H1 (cell line): ENCODE measurements at regions not wholly inside any gene's neighbourhood (a gene's known extent, or its start where the extent isn't known, plus 50 kb on each side); places are given as distances from the start of the nearest gene placed in this dataset.

Experiments used
- CTCF ChIA-PET: fragments of 300-600 bp; sonication (Branson Sonifier 250); formaldehyde crosslinking; loops from one replicate; lab custom pipeline; 2021; ENCODE audit not compliant: partially characterized antibody; lab: Charles Lee
- POLR2A ChIA-PET: fragments of 300-600 bp; sonication (Branson Sonifier 250); formaldehyde crosslinking; loops from one replicate; lab custom pipeline; 2021; ENCODE audit warnings: inconsistent platforms; ENCODE audit not compliant: partially characterized antibody; lab: Charles Lee
- DNase-seq, 2 experiments: peaks; one replicate each; pipeline versions ENCODE4 v3.0.0 to v3.0.0-alpha.2; 2010 to 2022; ENCODE audit warnings: low spot score in 2 of 2, low read depth in 1 of 2, mixed read lengths in 1 of 2
- FAIRE-seq: peaks from 2 replicates; lab custom pipeline; 2011; peaks lifted over from hg19 to GRCh38; lab: Jason Lieb, UNC
- H2AFZ ChIP-seq: 2 replicates; pipeline ENCODE4 v1.8.1; 2012; ENCODE audit warnings: low read length, inconsistent platforms
- H2AK5ac ChIP-seq: 2 replicates; pipeline ENCODE4 v1.6.1; 2013; ENCODE audit warnings: low read depth, low read length
- H2BK120ac ChIP-seq: replicated peaks from 2 replicates; pipeline ENCODE3; 2013; ENCODE audit warnings: low read depth, low read length, inconsistent platforms
- H2BK12ac ChIP-seq: 2 replicates; pipeline ENCODE4 v1.6.1; 2013; ENCODE audit warnings: low read depth, low read length
- H2BK15ac ChIP-seq: 2 replicates; pipeline ENCODE4 v1.6.1; 2013; ENCODE audit warnings: low read length
- H2BK20ac ChIP-seq: 2 replicates; pipeline ENCODE4 v1.6.1; 2013; ENCODE audit warnings: low read length
- H2BK5ac ChIP-seq: 2 replicates; pipeline ENCODE4 v1.6.1; 2013; ENCODE audit warnings: low read depth, low read length
- H3K14ac ChIP-seq: 2 replicates; pipeline ENCODE4 v1.6.1; 2013; ENCODE audit warnings: inconsistent platforms; ENCODE audit not compliant: insufficient read length
- H3K18ac ChIP-seq: 2 replicates; pipeline ENCODE4 v1.6.1; 2013; ENCODE audit warnings: low read length; ENCODE audit errors: extremely low read depth
- H3K23ac ChIP-seq: 2 replicates; pipeline ENCODE4 v1.6.1; 2013; ENCODE audit warnings: inconsistent platforms; ENCODE audit not compliant: insufficient read length
- H3K23me2 ChIP-seq: 2 replicates; pipeline ENCODE4 v1.6.1; 2013; ENCODE audit warnings: low read depth, low read length
- H3K27ac ChIP-seq: 2 replicates; pipeline ENCODE4 v1.6.1; 2011; ENCODE audit warnings: low read depth, low read length, inconsistent platforms
- H3K27me3 ChIP-seq, 4 experiments: replicated peaks in 1 of 4; 1 replicate in 1 of 4; 2 replicates in 3 of 4; pipeline versions ENCODE4 v1.6.1 to v1.8.1; 2011 to 2013; ENCODE audit warnings: low read length in 3 of 4, mild to moderate bottlenecking in 3 of 4, inconsistent platforms in 2 of 4, mixed read lengths in 2 of 4, moderate library complexity in 1 of 4; ENCODE audit not compliant: control insufficient read depth in 3 of 4, insufficient read depth in 3 of 4; ENCODE audit errors: extremely low read depth in 1 of 4
- H3K36me3 ChIP-seq, 4 experiments: 2 replicates each; pipeline versions ENCODE4 v1.6.1 to v1.8.1; 2011 to 2013; ENCODE audit warnings: mild to moderate bottlenecking in 4 of 4, low read length in 3 of 4, moderate library complexity in 2 of 4, control low read depth in 1 of 4, inconsistent platforms in 1 of 4; ENCODE audit not compliant: insufficient read depth in 4 of 4, control insufficient read depth in 2 of 4
- H3K4ac ChIP-seq: replicated peaks from 2 replicates; pipeline ENCODE3; 2013; ENCODE audit warnings: low read length, low read depth, mixed read lengths, inconsistent platforms; ENCODE audit not compliant: insufficient read length
- H3K4me1 ChIP-seq, 4 experiments: replicated peaks in 1 of 4; 1 replicate in 1 of 4; 2 replicates in 3 of 4; pipeline versions ENCODE4 v1.6.1 to v1.8.1; 2011 to 2013; ENCODE audit warnings: low read length in 3 of 4, inconsistent platforms in 2 of 4, mixed read lengths in 1 of 4; ENCODE audit not compliant: insufficient read depth in 4 of 4, control insufficient read depth in 3 of 4
- H3K4me2 ChIP-seq, 2 experiments: 2 replicates each; pipeline versions ENCODE4 v1.6.1 to v1.8.1; 2011 to 2013; ENCODE audit warnings: low read depth in 2 of 2, low read length in 2 of 2, control low read depth in 1 of 2, inconsistent platforms in 1 of 2, mild to moderate bottlenecking in 1 of 2; ENCODE audit not compliant: insufficient read depth in 1 of 2
- H3K4me3 ChIP-seq, 4 experiments: fragments of 200-600, 300-600 bp in 1 of 4; sonication (generic), shearing (Covaris generic), sonication (Bioruptor Twin) in 1 of 4; 2 replicates each; pipeline versions ENCODE4 v1.5.1 to v1.8.1; 2011 to 2016; ENCODE audit warnings: low read length in 4 of 4, low read depth in 3 of 4, control low read depth in 2 of 4, inconsistent platforms in 2 of 4, mild to moderate bottlenecking in 2 of 4, mixed read lengths in 1 of 4, moderate library complexity in 1 of 4; ENCODE audit not compliant: insufficient read depth in 2 of 4; ENCODE audit errors: extremely low read depth in 1 of 4
- H3K56ac ChIP-seq: replicated peaks from 2 replicates; pipeline ENCODE3; 2013; ENCODE audit warnings: low read depth, mild to moderate bottlenecking, mixed read lengths, low read length, inconsistent platforms; ENCODE audit not compliant: insufficient read length
- H3K79me1 ChIP-seq: 2 replicates; pipeline ENCODE4 v1.6.1; 2013; ENCODE audit warnings: low read depth, low read length, control low read depth
- H3K79me2 ChIP-seq, 2 experiments: 2 replicates each; pipeline versions ENCODE4 v1.6.1 to v1.8.1; 2012 to 2013; ENCODE audit warnings: low read length in 2 of 2, mild to moderate bottlenecking in 2 of 2, inconsistent platforms in 1 of 2; ENCODE audit not compliant: insufficient read depth in 2 of 2, control insufficient read depth in 1 of 2
- H3K9ac ChIP-seq, 4 experiments: replicated peaks in 1 of 4; 1 replicate in 1 of 4; 2 replicates in 3 of 4; pipeline versions ENCODE4 v1.6.1 to v1.8.1; 2011 to 2013; ENCODE audit warnings: low read depth in 3 of 4, low read length in 3 of 4, control low read depth in 2 of 4, mild to moderate bottlenecking in 2 of 4, moderate library complexity in 2 of 4, inconsistent platforms in 1 of 4; ENCODE audit errors: extremely low read depth in 1 of 4
- H3K9me3 ChIP-seq, 2 experiments: 2 replicates each; pipeline versions ENCODE4 v1.6.1 to v1.8.1; 2012 to 2013; ENCODE audit warnings: mild to moderate bottlenecking in 2 of 2, moderate library complexity in 2 of 2, control low read depth in 1 of 2, inconsistent platforms in 1 of 2, low read depth in 1 of 2, low read length in 1 of 2, mixed read lengths in 1 of 2; ENCODE audit not compliant: insufficient read depth in 2 of 2
- H4K20me1 ChIP-seq, 2 experiments: replicated peaks in 1 of 2; 2 replicates each; pipeline versions ENCODE3 to v1.8.1; 2011 to 2013; ENCODE audit warnings: inconsistent platforms in 2 of 2, low read length in 2 of 2, mild to moderate bottlenecking in 1 of 2; ENCODE audit not compliant: insufficient read depth in 2 of 2, control insufficient read depth in 1 of 2
- H4K5ac ChIP-seq: 2 replicates; pipeline ENCODE4 v1.6.1; 2013; ENCODE audit warnings: low read length, low read depth, mixed read lengths, inconsistent platforms; ENCODE audit not compliant: insufficient read length
- H4K8ac ChIP-seq: 2 replicates; pipeline ENCODE4 v1.8.0; 2013; ENCODE audit warnings: mild to moderate bottlenecking, moderate library complexity, low read length, inconsistent platforms; ENCODE audit not compliant: insufficient read depth; ENCODE audit errors: extremely low read depth
- H4K91ac ChIP-seq: replicated peaks from 2 replicates; pipeline ENCODE3; 2013; ENCODE audit warnings: low read length, mixed read lengths, inconsistent platforms; ENCODE audit not compliant: insufficient read length
- CREB1 ChIP-seq: IDR thresholded peaks from 2 replicates; pipeline ENCODE4 v1.6.1; 2012; ENCODE audit warnings: inconsistent platforms
- EZH2 ChIP-seq: fragments of 200-600 bp; sonication (generic); IDR thresholded peaks from 2 replicates; pipeline ENCODE4 v1.7.1; 2012; ENCODE audit warnings: low read depth, mild to moderate bottlenecking, moderate library complexity, low read length, inconsistent platforms; ENCODE audit not compliant: severe bottlenecking
- KDM4A ChIP-seq: IDR thresholded peaks from one replicate; pipeline ENCODE4 v1.7.1; 2012; ENCODE audit warnings: low read depth, mild to moderate bottlenecking, moderate library complexity, low read length, inconsistent platforms; ENCODE audit not compliant: severe bottlenecking
- KDM5A ChIP-seq: fragments of 200-600 bp; IDR thresholded peaks from 2 replicates; pipeline ENCODE4 v1.7.1; 2012; ENCODE audit warnings: mild to moderate bottlenecking, low read length, inconsistent platforms, mixed read lengths
- RFX5 ChIP-seq: IDR thresholded peaks from 2 replicates; pipeline ENCODE4 v1.6.1; 2011; ENCODE audit warnings: low read depth, low read length, improper control_type of control experiment, borderline replicate concordance
- WGBS, 2 experiments: shearing (Covaris generic) in 1 of 2; methylation state at CpG; one replicate each; pipeline versions ENCODE4 v1.1.6 to v1.1.7; 2013 to 2015; ENCODE audit warnings: low lambda C conversion rate in 2 of 2, mixed read lengths in 2 of 2, inconsistent platforms in 1 of 2, low coverage in 1 of 2, missing lambda C conversion rate in 1 of 2; ENCODE audit not compliant: insufficient replicate concordance in 2 of 2, insufficient coverage in 1 of 2, insufficient read length in 1 of 2; ENCODE audit errors: extremely low coverage in 1 of 2, missing lambda C conversion rate in 1 of 2; 5-methylcytosine and 5-hydroxymethylcytosine counted together

- no peak overlapping the region for H3K27ac ChIP-seq
- no peak overlapping the region for H4K5ac ChIP-seq
- H2AK5ac ChIP-seq = no peak overlapping the region
- H3K14ac ChIP-seq = no peak overlapping the region
- no peak overlapping the region for H2BK12ac ChIP-seq
- H2BK20ac ChIP-seq = no peak overlapping the region
- no peaks in the 10 kb centered on the region for H3K79me2 ChIP-seq
- no peak overlapping the region for H3K18ac ChIP-seq
- H3K9ac ChIP-seq = no peak overlapping the region
- no peaks in the 10 kb centered on the region for H3K9me3 ChIP-seq
- H3K23ac ChIP-seq = no peak overlapping the region
- H3K23me2 ChIP-seq = no peaks in the 10 kb centered on the region
- no peak overlapping the region for H3K4me2 ChIP-seq
- H3K79me1 ChIP-seq = no peaks in the 10 kb centered on the region
- CTCF ChIA-PET = interaction anchor here (0.5 kb wide), 1 partner anchor 25 kb away, joined by 4 read pairs; no protein-coding TSS in a partner anchor
- H3K27me3 ChIP-seq = no peaks in the 10 kb centered on the region; a peak in 1 of 7 replicates
- H4K91ac ChIP-seq = no peak overlapping the region
- DNase-seq = no peak
- 71% methylated on average over 5 of the region's 5 CpGs; no CpG with 5 or more reads in 1 of the 2 experiments for WGBS, 2 experiments
- H3K4me3 ChIP-seq = no peak overlapping the region
- H2BK5ac ChIP-seq = no peak overlapping the region
- H3K56ac ChIP-seq = no peak overlapping the region
- no peak overlapping the region for H4K8ac ChIP-seq
- POLR2A ChIA-PET = no interaction called here
- H2BK15ac ChIP-seq = no peak overlapping the region
- no peaks in the 10 kb centered on the region for H3K4me1 ChIP-seq
- FAIRE-seq = no peak
- H2AFZ ChIP-seq = no peak overlapping the region
- H3K36me3 ChIP-seq = no peaks in the 10 kb centered on the region
- H3K4ac ChIP-seq = no peak overlapping the region
- H4K20me1 ChIP-seq = no peaks in the 10 kb centered on the region
- H2BK120ac ChIP-seq = no peak overlapping the region
- TF ChIP-seq CREB1 (no peak), KDM5A (no peak), EZH2 (no peak), RFX5 (no peak), KDM4A (no peak)
Observed at GRCh38 chr11:88414385-88414861, 76.9 kb upstream of the CTSC start.
